Stimulated activated CD8-positive, alpha-beta memory T cell treated with anti-CD3 and anti-CD28 coated beads, Interleukin-7, amount 100 ng/mL, for 48 hours (primary cell): ENCODE measurements at regions not wholly inside any gene's neighbourhood (a gene's known extent, or its start where the extent isn't known, plus 50 kb on each side); places are given as distances from the start of the nearest gene placed in this dataset.

ENCODE experiments used
- DNase-seq, 2 donors: peaks; one replicate each; pipeline ENCODE4 v3.0.0-alpha.2; 2020; ENCODE audit warnings: low read depth in 1 of 2; ENCODE audit errors: extremely low read depth in 1 of 2

DNA sequence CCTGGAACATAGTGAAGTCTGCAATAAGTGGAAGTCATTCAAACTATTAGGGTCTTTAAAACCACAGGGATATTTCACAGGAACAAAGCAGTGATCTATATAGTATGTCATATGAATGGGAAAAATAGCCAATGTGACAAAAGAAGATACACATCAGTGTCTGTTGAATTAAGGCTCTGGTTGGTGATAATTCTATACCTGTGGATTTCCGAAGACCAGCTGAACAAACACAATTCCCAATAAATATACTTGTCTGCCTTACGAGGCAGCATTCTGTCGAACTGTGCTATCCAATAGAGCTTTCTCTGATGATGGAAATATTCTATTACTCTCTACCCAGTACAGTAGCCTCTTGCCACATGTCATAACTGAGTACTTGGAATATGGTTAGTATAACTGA, 55.9 kb upstream of the CAV2 start:
- DNase-seq: no peak

DNA sequence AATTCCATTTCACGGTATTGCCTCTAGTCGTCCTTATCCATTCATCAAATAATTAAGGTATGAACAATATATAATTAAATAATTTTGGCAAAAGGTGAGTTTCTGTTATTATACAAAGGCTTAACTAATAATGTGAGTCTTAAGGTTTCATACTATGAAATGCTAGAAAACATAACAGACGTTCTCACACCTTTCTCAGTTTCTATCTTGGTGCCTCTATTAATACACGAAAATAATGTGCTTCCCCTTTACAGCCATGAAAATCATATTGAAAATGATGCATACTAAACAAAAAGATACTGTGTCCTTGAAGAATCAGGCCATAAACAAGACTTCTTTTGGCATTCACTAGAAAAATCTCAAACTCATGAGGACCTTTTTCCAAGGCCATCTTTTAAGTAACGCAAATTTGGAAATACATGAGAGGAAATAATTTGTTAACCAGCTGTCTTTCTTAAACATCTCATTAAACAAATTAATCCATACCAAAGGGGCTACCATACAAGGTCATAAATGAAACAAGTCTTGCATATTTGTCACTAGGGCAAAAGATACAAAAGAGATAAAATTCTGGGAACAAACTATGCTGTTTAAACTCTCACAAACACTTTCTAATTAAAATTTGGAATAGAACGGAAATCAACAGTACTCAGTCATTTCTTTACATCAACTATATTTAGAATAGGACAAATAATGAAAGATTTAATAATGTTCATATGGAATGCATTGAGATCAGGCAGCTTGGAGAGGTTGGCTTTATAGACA, 53.9 kb upstream of the CAV2 start:
- no peak for DNase-seq

- no peak for DNase-seq
These were observed 53.2 kb upstream of the CAV2 start for GRCh38 chr7:116446212-116446855.

DNA sequence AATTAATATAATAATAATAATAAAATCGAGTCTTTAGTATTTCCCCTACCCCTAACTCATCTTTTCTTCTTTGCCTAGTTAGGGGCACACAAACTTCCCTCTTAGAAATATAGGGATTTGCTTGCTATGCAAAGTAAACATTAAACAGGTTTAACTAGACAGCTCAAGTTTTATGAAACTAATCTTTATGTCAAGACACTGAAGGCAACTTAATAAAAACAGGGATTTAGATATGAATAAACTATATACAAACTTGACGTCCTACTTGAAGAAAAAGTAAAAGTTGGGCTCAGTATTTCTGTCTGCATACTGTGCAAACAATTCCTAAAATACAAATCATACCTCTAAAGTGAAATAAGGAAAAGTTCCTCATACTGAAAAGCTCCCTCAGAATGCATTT, 52.1 kb upstream of the CAV2 start:
- no peak for DNase-seq

- no peak for DNase-seq
These were observed 51.3 kb upstream of the CAV2 start for GRCh38 chr7:116447966-116448839.

DNA sequence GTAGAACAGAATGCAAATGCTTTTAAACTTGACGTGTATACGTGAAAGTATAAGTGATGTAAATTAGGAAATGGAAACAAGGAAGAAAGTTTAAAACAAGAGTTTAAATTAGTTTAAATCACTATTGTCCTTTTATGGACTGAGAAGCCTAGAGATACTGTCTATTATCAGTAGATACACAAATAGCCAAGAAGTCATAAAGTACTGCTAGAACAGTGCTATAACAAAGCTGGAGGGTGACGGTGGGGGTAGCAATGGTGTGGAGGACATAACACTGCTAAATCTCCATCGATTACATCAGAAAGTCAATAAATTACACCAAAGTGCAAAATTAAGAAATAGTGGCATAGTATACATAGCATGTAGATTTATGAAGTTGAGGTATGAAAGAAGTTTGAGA, 50.1 kb upstream of the CAV2 start:
- no peak for DNase-seq
